Right ventricle myocardium inferior (tissue), 1 donor: ENCODE measurements at regions not wholly inside any gene's neighbourhood (a gene's known extent, or its start where the extent isn't known, plus 50 kb on each side); places are given as distances from the start of the nearest gene placed in this dataset.

Experiments used
- ATAC-seq: fragments of 200-7000 bp; cut with Tn5 transposase; one replicate; pipeline ENCODE4 v1.9.1; 2020; ENCODE audit warnings: mild to moderate bottlenecking, moderate library complexity
- DNase-seq: peaks from one replicate; pipeline ENCODE4 v3.0.0; 2021; ENCODE audit errors: missing footprints
- intact Hi-C: fragments of 100-400 bp; cut with DNase I; formaldehyde crosslinking; loops from one replicate; pipeline ENCODE4 v1.11.0; 2022
- donor health status: DM: no; HTN: yes; CAD: no; lungs with severe emphysema.

DNA sequence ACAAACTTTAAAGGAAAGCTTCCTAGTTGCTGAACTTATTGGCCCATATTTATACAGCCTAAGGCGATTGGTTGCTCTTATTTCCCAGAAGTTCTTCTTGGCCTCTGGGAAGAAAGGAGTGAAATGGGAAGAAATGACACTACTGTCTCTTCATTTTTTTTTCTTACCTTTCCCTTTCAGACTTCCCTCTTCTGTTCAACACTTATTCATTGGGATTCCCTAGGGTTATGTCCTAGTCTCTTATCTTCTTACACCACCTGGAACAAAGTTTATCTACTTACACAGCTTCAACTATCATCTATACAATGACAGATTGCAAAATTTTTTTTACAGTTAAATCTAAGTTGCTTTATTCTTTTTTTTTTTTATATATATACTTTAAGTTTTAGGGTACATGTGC is 68.0 kb downstream of the SNX12 start:
- intact Hi-C loops: no loop called here
- no peak for ATAC-seq
- DNase-seq: no peak

DNA sequence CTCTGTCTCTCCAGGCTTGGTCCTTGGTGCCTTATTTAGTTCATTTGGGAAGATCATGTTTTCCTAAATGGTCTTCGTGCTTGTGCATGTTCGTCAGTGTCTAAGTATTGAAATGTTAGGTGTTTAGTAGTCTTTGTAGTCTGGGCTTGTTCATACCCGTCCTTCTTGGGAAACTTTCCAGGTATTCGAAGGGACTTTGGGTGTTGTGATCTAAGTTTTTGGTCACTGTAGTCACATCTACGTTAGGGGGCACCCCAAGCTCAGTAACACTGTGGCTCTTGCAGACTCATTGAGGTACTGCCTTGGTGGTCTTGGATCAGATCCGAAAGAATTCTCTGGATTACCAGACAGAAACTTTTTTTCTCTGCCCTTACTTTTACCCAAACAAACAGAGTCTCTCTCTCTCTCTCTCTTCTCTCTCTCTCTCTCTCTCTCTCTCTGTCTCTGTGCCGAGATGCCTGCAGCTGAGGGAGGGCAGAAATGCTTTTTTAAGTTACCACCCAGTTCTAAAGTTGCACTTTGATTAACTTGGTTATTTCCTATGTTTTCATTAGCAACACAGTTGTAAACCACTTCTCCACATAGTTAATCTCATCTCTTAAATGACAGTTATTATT is 67.6 kb upstream of the SLC7A3 start:
- no peak for DNase-seq
- intact Hi-C loops: loop anchor here (2.0 kb wide), 1 partner anchor 180 kb away; no protein-coding TSS in a partner anchor
- ATAC-seq: no peak

GRCh38 chrX:70995338-70995737 is 64.4 kb upstream of the SLC7A3 start:
- intact Hi-C loops: no loop called here
- DNase-seq (no peak), ATAC-seq (no peak)

GRCh38 chrX:70988425-70988824 is 57.5 kb upstream of the SLC7A3 start:
- no peak for ATAC-seq
- intact Hi-C loops: no loop called here
- no peak for DNase-seq
